Activated CD4-positive, alpha-beta T cell treated with anti-CD3 and anti-CD28 coated beads for 48 hours (primary cell): ENCODE measurements at regions not wholly inside any gene's neighbourhood (a gene's known extent, or its start where the extent isn't known, plus 50 kb on each side); places are given as distances from the start of the nearest gene placed in this dataset.

Experiments
- DNase-seq: peaks from one replicate; pipeline ENCODE4 v3.0.0-alpha.2; 2020

GRCh38 chr3:105923140-105923539 lies 54.3 kb upstream of the CBLB start:
- no peak for DNase-seq

- DNase-seq = no peak
These were observed 58.9 kb upstream of the CBLB start for GRCh38 chr3:105927741-105928140.

- no peak for DNase-seq
These were observed 61.9 kb upstream of the CBLB start for GRCh38 chr3:105930733-105931132.

GRCh38 chr3:105931500-105931899 lies 62.7 kb upstream of the CBLB start:
- DNase-seq = no peak

- no peak for DNase-seq
These were observed 65.1 kb upstream of the CBLB start for GRCh38 chr3:105933871-105934270.

- no peak for DNase-seq
These were observed 69.3 kb upstream of the CBLB start for GRCh38 chr3:105938101-105938500.

GRCh38 chr3:105938806-105939205 lies 70.0 kb upstream of the CBLB start:
- no peak for DNase-seq

GRCh38 chr3:105944276-105944675 lies 75.5 kb upstream of the CBLB start:
- no peak for DNase-seq

- no peak for DNase-seq
These were observed 75.9 kb upstream of the CBLB start for GRCh38 chr3:105944721-105945120.

GRCh38 chr3:105948101-105948500 lies 79.3 kb upstream of the CBLB start:
- DNase-seq = no peak

- no peak for DNase-seq
These were observed 82.2 kb upstream of the CBLB start for GRCh38 chr3:105950881-105951600.

GRCh38 chr3:105953831-105954230 lies 85.0 kb upstream of the CBLB start:
- no peak for DNase-seq

GRCh38 chr3:105956306-105956705 lies 87.5 kb upstream of the CBLB start:
- no peak for DNase-seq

GRCh38 chr3:105957722-105958121 lies 88.9 kb upstream of the CBLB start:
- no peak for DNase-seq

GRCh38 chr3:105958237-105959000 lies 89.6 kb upstream of the CBLB start:
- DNase-seq = no peak

- DNase-seq = no peak
These were observed 91.0 kb upstream of the CBLB start for GRCh38 chr3:105959851-105960250.

GRCh38 chr3:105960381-105960780 lies 91.6 kb upstream of the CBLB start:
- no peak for DNase-seq

GRCh38 chr3:105963161-105963560 lies 94.3 kb upstream of the CBLB start:
- DNase-seq = no peak

GRCh38 chr3:105965384-105965783 lies 96.6 kb upstream of the CBLB start:
- DNase-seq = no peak

GRCh38 chr3:105967117-105967516 lies 98.3 kb upstream of the CBLB start:
- no peak for DNase-seq

GRCh38 chr3:105970283-105970682 lies 101.5 kb upstream of the CBLB start:
- no peak for DNase-seq

GRCh38 chr3:105972069-105972468 lies 103.3 kb upstream of the CBLB start:
- DNase-seq = no peak

GRCh38 chr3:105974381-105974780 lies 105.6 kb upstream of the CBLB start:
- no peak for DNase-seq

- no peak for DNase-seq
These were observed 107.4 kb upstream of the CBLB start for GRCh38 chr3:105976196-105976595.

GRCh38 chr3:105979961-105980360 lies 111.1 kb upstream of the CBLB start:
- DNase-seq = no peak
